Hematopoietic multipotent progenitor cell (in vitro differentiated cells): ENCODE measurements at regions not wholly inside any gene's neighbourhood (a gene's known extent, or its start where the extent isn't known, plus 50 kb on each side); places are given as distances from the start of the nearest gene placed in this dataset.
"Not testable (repeated sequence)": the region's sequence is repeated elsewhere in the genome, so short reads cannot be mapped to it uniquely, and the experiment has no call there.

Experiments
- DNase-seq, 3 donors: peaks; one replicate each; pipeline ENCODE4 v3.0.0-alpha.2; 2011 to 2015; ENCODE audit warnings: low read depth in 2 of 3, low spot score in 2 of 3

- DNase-seq, result no peak
Observed at GRCh38 chr7:34330308-34330707, 327.7 kb upstream of the NPSR1 start.

DNA sequence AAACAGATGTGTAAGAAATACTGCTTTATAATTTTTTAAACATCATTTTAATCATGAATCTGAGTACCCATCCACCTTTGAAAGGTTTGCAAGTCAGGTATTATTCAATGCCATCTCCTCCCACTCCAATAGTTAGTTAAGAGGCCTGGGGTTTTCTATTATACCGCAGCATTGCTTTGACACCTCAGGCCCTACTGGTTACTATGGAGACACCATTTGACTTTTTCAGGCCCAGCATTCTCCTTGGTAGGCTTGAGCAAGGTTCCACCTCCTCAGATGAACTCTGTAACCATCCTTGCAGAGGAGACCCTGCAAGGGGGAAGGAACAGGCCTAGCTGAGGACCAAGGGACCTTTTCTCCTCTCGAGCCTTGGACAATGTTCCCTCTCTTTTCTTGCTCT lies 326.9 kb upstream of the NPSR1 start:
- DNase-seq, result no peak

DNA sequence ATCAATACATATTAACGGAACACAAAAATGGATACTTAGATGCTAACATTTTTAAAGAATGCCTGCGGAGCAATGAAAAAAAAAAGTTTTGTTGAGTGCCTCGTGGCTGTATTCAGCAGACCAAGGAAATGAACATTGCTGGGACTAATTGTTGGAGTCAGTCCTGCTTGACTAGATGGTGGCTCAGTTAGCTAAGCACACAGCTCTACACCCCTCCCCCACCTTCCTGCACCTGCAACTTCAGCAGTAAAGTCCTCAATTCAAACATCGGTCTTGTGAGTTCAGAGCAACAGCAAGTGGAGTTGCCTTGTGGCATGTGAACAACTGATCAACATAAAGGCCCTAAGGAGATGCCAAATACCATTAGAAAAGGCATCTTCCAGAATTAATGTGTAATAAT lies 326.0 kb upstream of the NPSR1 start:
- no peak for DNase-seq

DNA sequence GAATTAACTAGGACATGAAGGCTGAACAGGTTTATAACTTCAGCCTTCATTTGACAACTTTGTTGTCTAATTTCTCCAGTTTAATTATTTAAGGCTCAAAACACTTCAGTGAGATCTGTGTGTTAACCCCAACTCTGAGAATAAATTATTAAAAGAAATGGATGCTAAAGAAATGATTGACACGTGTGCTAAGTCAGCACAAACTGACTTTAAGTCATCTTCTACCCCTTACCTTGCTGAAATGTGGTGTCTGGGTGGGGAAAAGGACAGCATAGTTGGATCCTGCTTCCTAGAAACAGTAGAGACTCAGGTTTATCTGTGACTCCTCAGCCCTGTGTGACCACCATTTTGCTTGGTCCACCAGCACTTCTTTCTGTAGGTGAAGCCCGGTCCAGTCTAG lies 324.8 kb upstream of the NPSR1 start:
- DNase-seq, result no peak

- DNase-seq, result no peak
Observed at GRCh38 chr7:34333925-34334324, 324.1 kb upstream of the NPSR1 start.

DNA sequence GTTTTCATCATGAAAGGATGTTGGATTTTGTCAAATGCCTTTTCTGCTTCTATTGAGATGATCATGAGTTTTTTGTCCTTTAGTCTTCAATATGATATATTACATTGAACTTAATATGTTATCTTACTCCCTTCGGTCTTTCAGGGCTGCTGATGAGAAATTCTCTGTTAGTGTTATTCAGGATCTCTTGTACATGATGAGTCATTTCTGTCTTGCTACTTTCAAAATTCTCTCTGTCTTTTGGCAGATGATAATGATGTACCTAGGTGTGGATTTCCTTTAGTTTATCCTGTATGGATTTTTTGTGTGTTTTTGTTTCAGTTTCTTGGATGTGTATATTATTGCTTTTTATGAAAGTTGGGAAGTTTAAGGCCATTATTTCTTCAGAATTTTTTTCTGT lies 320.9 kb upstream of the NPSR1 start:
- no peak for DNase-seq

- no peak for DNase-seq
Observed at GRCh38 chr7:34338961-34339526, 319.0 kb upstream of the NPSR1 start.

DNA sequence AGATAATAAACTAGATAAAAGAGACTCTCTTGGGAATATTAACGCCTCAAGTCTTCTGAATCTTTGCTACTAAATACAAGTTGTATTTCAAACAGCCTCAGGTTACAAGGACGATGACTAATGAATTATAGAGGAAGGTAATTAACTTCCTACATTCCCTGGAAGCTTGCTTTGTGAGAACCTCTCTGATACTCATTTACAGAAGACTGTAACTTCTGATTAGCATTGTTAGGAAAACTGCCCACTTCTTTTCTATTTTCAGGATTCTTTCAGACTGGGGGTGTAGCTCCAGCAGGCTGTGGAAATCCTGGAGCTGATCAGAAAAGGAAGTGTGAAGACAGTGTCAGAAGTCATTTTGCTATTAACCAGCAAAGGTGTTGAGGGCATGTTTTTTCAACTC lies 316.7 kb upstream of the NPSR1 start:
- no peak for DNase-seq

- DNase-seq, result no peak
Observed at GRCh38 chr7:34342387-34342786, 315.6 kb upstream of the NPSR1 start.

GRCh38 chr7:34343667-34344066 lies 314.4 kb upstream of the NPSR1 start:
- no peak for DNase-seq

DNA sequence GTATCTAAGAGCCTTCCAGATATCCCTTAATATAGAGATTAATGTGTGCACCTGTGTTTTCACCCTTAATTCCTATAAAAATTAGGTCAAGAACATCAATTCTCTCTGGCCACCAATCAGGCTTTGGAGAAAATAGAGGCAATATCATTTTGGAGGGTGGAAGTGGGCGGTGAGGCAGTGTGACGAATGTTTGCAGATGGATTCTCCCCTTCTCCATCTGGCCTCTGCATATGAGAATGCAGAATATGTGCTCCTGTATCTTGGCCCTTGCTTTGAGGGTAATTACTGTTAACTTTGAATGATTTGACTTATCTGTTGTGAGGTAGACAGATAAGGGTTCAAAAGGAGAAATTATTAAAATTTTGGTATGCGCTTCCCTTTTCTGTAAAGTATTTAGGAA lies 304.0 kb upstream of the NPSR1 start:
- DNase-seq, result peak in 1 of 3 donors; percentile 13

DNA sequence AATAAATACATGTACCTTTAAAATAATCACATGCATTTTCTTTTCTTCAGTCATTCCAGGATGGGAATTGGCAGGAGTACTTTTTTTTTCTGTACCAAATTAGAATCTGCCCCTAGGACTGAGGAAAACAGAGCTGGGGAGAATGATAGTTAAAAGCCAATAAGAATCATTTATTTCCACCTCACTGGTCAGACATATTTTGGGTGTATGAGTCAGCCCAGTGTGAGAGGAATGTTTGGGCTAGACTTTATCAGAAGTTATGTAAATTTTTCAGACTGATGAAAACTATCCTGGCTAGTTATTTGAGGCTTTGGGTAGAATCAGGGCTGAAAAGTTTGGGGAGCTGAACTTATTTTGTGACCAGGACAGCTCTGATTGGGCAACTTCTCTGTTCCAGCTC lies 303.1 kb upstream of the NPSR1 start:
- no peak for DNase-seq

GRCh38 chr7:34357068-34357467 lies 300.9 kb upstream of the NPSR1 start:
- no peak for DNase-seq

DNA sequence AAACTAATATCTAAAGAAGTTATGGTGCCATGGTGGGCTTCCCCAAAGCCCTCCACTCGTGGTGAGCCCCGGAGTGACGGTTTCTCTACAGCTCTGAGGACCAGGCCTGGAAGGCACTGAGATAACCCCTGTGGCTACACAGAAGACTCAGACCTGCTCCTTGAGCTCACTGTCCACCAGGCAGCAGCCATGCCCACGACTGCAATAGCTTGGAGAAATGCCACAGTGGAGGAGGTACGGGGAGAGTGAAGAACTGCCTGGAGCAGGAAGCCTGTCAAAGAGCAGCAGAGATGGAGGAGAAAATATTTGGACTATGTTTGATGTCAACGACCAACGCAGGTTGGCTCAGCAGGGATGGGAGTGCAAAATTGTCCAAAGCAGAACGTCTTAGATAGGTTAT lies 300.1 kb upstream of the NPSR1 start:
- no peak for DNase-seq

DNA sequence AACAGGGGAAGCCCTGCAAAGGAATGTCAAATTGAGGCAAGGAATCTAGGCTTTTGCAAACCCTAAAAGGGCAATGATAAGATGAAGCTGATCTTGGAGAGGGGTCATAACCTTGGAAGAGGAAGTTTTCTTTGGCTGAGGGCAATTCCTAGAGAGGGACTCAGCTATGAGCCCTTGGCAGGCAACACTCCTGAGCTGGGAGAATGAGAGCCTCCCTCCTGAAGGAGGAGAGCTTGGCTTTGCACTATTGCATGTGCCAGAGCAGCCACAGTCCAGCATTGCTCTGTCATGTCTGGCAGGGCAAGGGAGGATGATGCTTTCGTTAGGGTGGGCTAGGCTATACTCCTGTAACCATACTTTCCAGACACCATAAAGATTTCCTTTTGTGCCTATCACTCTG lies 299.4 kb upstream of the NPSR1 start:
- DNase-seq, result not testable (repeated sequence)

GRCh38 chr7:34361663-34362250 lies 296.3 kb upstream of the NPSR1 start:
- no peak for DNase-seq

- no peak for DNase-seq
Observed at GRCh38 chr7:34362621-34363020, 295.4 kb upstream of the NPSR1 start.

GRCh38 chr7:34364130-34364529 lies 293.9 kb upstream of the NPSR1 start:
- DNase-seq, result no peak

GRCh38 chr7:34365011-34365410 lies 293.0 kb upstream of the NPSR1 start:
- DNase-seq, result no peak

GRCh38 chr7:34365611-34366010 lies 292.4 kb upstream of the NPSR1 start:
- DNase-seq, result no peak

DNA sequence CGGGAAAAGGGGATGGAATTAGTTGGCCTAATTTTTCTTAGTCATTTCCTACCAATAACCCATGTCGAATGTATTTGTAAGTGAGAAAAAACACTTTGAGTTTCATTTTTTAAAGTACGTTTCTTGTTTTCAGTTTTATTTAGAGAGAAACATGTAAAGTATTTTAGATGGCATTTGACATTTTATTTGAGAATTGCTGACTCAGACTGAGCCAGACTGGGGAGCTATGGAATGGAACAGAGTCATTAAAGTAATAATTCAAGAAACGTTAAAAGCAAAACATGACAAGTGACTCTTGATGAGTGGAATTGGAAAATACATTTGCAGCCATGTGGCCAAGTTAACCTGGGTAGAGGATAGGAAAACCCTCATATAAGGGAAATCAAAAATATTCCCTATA lies 286.1 kb upstream of the NPSR1 start:
- no peak for DNase-seq

DNA sequence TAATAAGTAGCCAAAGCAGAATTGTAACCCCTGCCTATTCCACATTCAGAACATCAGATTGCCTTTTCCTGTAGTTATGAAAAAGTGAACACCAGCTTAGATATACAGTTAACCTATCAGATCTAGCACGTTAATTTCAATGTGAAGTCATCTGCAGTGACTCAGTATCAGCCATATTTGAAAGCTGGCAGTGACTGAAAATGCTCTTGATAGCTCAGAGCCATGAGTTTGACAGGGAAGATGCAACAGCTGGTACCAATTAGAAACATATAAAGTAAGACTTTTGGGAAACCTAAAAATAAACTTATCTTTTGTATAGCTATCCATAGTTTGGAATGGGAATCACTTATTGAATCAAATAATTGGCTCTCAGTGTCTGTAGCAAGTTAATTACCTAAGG lies 284.1 kb upstream of the NPSR1 start:
- no peak for DNase-seq
